ENCODE measurements at regions not wholly inside any gene's neighbourhood (a gene's known extent, or its start where the extent isn't known, plus 50 kb on each side); places are given as distances from the start of the nearest gene placed in this dataset.
"Not testable (repeated sequence)": the region's sequence is repeated elsewhere in the genome, so short reads cannot be mapped to it uniquely, and the experiment has no call there.

GRCh38 chr1:145508053-145508452 lies 82.7 kb upstream of the NBPF20 start:
- H3K27me3 ChIP-seq (ENCODE audit: control insufficient read depth, insufficient read depth, low read length); H3K4me3 ChIP-seq (ENCODE audit: low read length); H3K27ac ChIP-seq (ENCODE audit: low read length); DNase-seq (ENCODE audit: low read depth, low spot score); H3K4me1 ChIP-seq (ENCODE audit: control insufficient read depth, insufficient read depth, low read length); H3K9me3 ChIP-seq (ENCODE audit: control insufficient read depth, insufficient read depth, low read length); H3K36me3 ChIP-seq (ENCODE audit: control insufficient read depth, insufficient read depth, low read length): not testable (repeated sequence)
- WGBS (ENCODE audit: insufficient coverage, insufficient read length): no CpG with 5 or more reads among the region's 1 CpG

GRCh38 chr1:145505663-145506647 lies 80.6 kb upstream of the NBPF20 start:
- H3K4me1 ChIP-seq (ENCODE audit: control insufficient read depth, insufficient read depth, low read length); H3K36me3 ChIP-seq (ENCODE audit: control insufficient read depth, insufficient read depth, low read length); H3K27ac ChIP-seq (ENCODE audit: low read length); H3K27me3 ChIP-seq (ENCODE audit: control insufficient read depth, insufficient read depth, low read length); H3K9me3 ChIP-seq (ENCODE audit: control insufficient read depth, insufficient read depth, low read length); H3K4me3 ChIP-seq (ENCODE audit: low read length); DNase-seq (ENCODE audit: low read depth, low spot score): not testable (repeated sequence)
- WGBS (ENCODE audit: insufficient coverage, insufficient read length): no CpG with 5 or more reads among the region's 59 CpGs

GRCh38 chr1:145504834-145505413 lies 79.5 kb upstream of the NBPF20 start:
- not testable (repeated sequence) for DNase-seq (ENCODE audit: low read depth, low spot score); H3K4me3 ChIP-seq (ENCODE audit: low read length); H3K27me3 ChIP-seq (ENCODE audit: control insufficient read depth, insufficient read depth, low read length); H3K4me1 ChIP-seq (ENCODE audit: control insufficient read depth, insufficient read depth, low read length); H3K9me3 ChIP-seq (ENCODE audit: control insufficient read depth, insufficient read depth, low read length); H3K36me3 ChIP-seq (ENCODE audit: control insufficient read depth, insufficient read depth, low read length); H3K27ac ChIP-seq (ENCODE audit: low read length)
- no CpG with 5 or more reads among the region's 17 CpGs for WGBS (ENCODE audit: insufficient coverage, insufficient read length)

GRCh38 chr1:145504310-145504709 lies 78.9 kb upstream of the NBPF20 start:
- no CpG with 5 or more reads among the region's 2 CpGs for WGBS (ENCODE audit: insufficient coverage, insufficient read length)
- DNase-seq (ENCODE audit: low read depth, low spot score); H3K27me3 ChIP-seq (ENCODE audit: control insufficient read depth, insufficient read depth, low read length); H3K36me3 ChIP-seq (ENCODE audit: control insufficient read depth, insufficient read depth, low read length); H3K9me3 ChIP-seq (ENCODE audit: control insufficient read depth, insufficient read depth, low read length); H3K4me3 ChIP-seq (ENCODE audit: low read length); H3K27ac ChIP-seq (ENCODE audit: low read length); H3K4me1 ChIP-seq (ENCODE audit: control insufficient read depth, insufficient read depth, low read length): not testable (repeated sequence)

- not testable (repeated sequence) for H3K27ac ChIP-seq (ENCODE audit: low read length); H3K36me3 ChIP-seq (ENCODE audit: control insufficient read depth, insufficient read depth, low read length); H3K27me3 ChIP-seq (ENCODE audit: control insufficient read depth, insufficient read depth, low read length); H3K4me3 ChIP-seq (ENCODE audit: low read length); H3K9me3 ChIP-seq (ENCODE audit: control insufficient read depth, insufficient read depth, low read length); H3K4me1 ChIP-seq (ENCODE audit: control insufficient read depth, insufficient read depth, low read length); DNase-seq (ENCODE audit: low read depth, low spot score)
- WGBS (ENCODE audit: insufficient coverage, insufficient read length): no CpG with 5 or more reads among the region's 5 CpGs
Measured at GRCh38 chr1:145500251-145500650, 74.8 kb upstream of the NBPF20 start.

GRCh38 chr1:145495077-145495871 lies 69.9 kb upstream of the NBPF20 start:
- H3K4me3 ChIP-seq (ENCODE audit: low read length); H3K27me3 ChIP-seq (ENCODE audit: control insufficient read depth, insufficient read depth, low read length); H3K36me3 ChIP-seq (ENCODE audit: control insufficient read depth, insufficient read depth, low read length); H3K4me1 ChIP-seq (ENCODE audit: control insufficient read depth, insufficient read depth, low read length); H3K9me3 ChIP-seq (ENCODE audit: control insufficient read depth, insufficient read depth, low read length); DNase-seq (ENCODE audit: low read depth, low spot score); H3K27ac ChIP-seq (ENCODE audit: low read length): not testable (repeated sequence)
- no CpG with 5 or more reads among the region's 7 CpGs for WGBS (ENCODE audit: insufficient coverage, insufficient read length)

- H3K27ac ChIP-seq (ENCODE audit: low read length): not testable (repeated sequence)
Measured at GRCh38 chr1:145488193-145488933, 63.0 kb upstream of the NBPF20 start.

GRCh38 chr1:145487156-145487555 lies 61.8 kb upstream of the NBPF20 start:
- not testable (repeated sequence) for H3K27me3 ChIP-seq (ENCODE audit: control insufficient read depth, insufficient read depth, low read length); H3K9me3 ChIP-seq (ENCODE audit: control insufficient read depth, insufficient read depth, low read length); H3K27ac ChIP-seq (ENCODE audit: low read length); DNase-seq (ENCODE audit: low read depth, low spot score); H3K4me1 ChIP-seq (ENCODE audit: control insufficient read depth, insufficient read depth, low read length); H3K36me3 ChIP-seq (ENCODE audit: control insufficient read depth, insufficient read depth, low read length); H3K4me3 ChIP-seq (ENCODE audit: low read length)
- no CpG with 5 or more reads among the region's 36 CpGs for WGBS (ENCODE audit: insufficient coverage, insufficient read length)

More at GRCh38 chr1:145488193-145488933, 63.0 kb upstream of the NBPF20 start:
- not testable (repeated sequence) for H3K9me3 ChIP-seq (ENCODE audit: control insufficient read depth, insufficient read depth, low read length); H3K27me3 ChIP-seq (ENCODE audit: control insufficient read depth, insufficient read depth, low read length); H3K36me3 ChIP-seq (ENCODE audit: control insufficient read depth, insufficient read depth, low read length); H3K4me3 ChIP-seq (ENCODE audit: low read length); H3K4me1 ChIP-seq (ENCODE audit: control insufficient read depth, insufficient read depth, low read length); DNase-seq (ENCODE audit: low read depth, low spot score)
- WGBS (ENCODE audit: insufficient coverage, insufficient read length): no CpG with 5 or more reads among the region's 31 CpGs

GRCh38 chr1:145484257-145484656 lies 58.9 kb upstream of the NBPF20 start:
- not testable (repeated sequence) for DNase-seq (ENCODE audit: low read depth, low spot score)

More at GRCh38 chr1:145484257-145484656, 58.9 kb upstream of the NBPF20 start:
- not testable (repeated sequence) for H3K4me1 ChIP-seq (ENCODE audit: control insufficient read depth, insufficient read depth, low read length); H3K4me3 ChIP-seq (ENCODE audit: low read length); H3K36me3 ChIP-seq (ENCODE audit: control insufficient read depth, insufficient read depth, low read length); H3K9me3 ChIP-seq (ENCODE audit: control insufficient read depth, insufficient read depth, low read length); H3K27me3 ChIP-seq (ENCODE audit: control insufficient read depth, insufficient read depth, low read length); H3K27ac ChIP-seq (ENCODE audit: low read length)
- WGBS (ENCODE audit: insufficient coverage, insufficient read length): no CpG with 5 or more reads among the region's 4 CpGs
